SK-N-SH treated with all-trans-retinoic acid at 6 μM for 48 hours (cell line): ENCODE measurements at regions not wholly inside any gene's neighbourhood (a gene's known extent, or its start where the extent isn't known, plus 50 kb on each side); places are given as distances from the start of the nearest gene placed in this dataset.

Source experiments
- CSDC2 ChIP-seq: fragments of 250-450 bp; sonication (Bioruptor Pico); IDR thresholded peaks from 2 replicates; pipeline ENCODE4 v1.5.0; 2020; ENCODE audit warnings: mild to moderate bottlenecking, moderate library complexity
- GLIS3 ChIP-seq: fragments of 250-450 bp; sonication (Bioruptor Pico); IDR thresholded peaks from 2 replicates; pipeline ENCODE4 v1.5.0; 2020; ENCODE audit warnings: mild to moderate bottlenecking, moderate library complexity
- ISL1 ChIP-seq: fragments of 250-450 bp; sonication (Bioruptor Pico); IDR thresholded peaks from 2 replicates; pipeline ENCODE4 v2.1.2; 2022; ENCODE audit warnings: mild to moderate bottlenecking, moderate library complexity

DNA sequence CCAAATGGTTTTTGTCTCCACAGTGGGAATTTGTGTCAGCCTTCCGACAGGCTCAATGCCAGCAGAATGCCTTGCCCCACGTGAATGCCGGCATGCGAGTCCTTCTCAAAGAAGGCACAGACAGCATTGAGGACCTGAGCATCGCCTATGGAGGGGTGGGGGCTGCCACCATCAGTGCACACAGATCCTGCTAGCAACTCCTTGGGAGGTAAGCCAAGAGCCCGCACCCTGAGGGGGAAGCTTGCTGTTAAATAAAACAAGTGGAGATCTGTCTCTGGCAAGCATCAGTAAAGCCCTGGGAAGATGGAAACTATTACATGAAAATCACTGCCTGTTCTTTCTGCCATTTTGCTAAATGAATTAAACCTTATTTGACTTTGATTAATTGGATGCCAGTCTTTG, 67.5 kb upstream of the BZW1 start:
- TF ChIP-seq CSDC2 (CRISPR knock-in tag) (no peak), ISL1 (CRISPR knock-in tag) (no peak), GLIS3 (CRISPR knock-in tag) (no peak)
